SU-DHL-6 (cell line): ENCODE measurements at regions not wholly inside any gene's neighbourhood (a gene's known extent, or its start where the extent isn't known, plus 50 kb on each side); places are given as distances from the start of the nearest gene placed in this dataset.

ENCODE experiments used
- CTCF ChIP-seq: fragments of 200-600 bp; sonication (generic); IDR thresholded peaks from one replicate; pipeline ENCODE4 v1.5.1; 2017; ENCODE audit warnings: antibody characterized with exemption, mild to moderate bottlenecking, low read length, moderate library complexity; ENCODE audit not compliant: insufficient read depth, poor library complexity, severe bottlenecking
- EZH2phosphoT487 ChIP-seq: fragments of 200-600 bp; sonication (generic), shearing (Covaris generic); conservative IDR thresholded peaks from 2 replicates; pipeline ENCODE4 v1.6.1; 2018; ENCODE audit warnings: mild to moderate bottlenecking, antibody characterized with exemption, low read length, moderate library complexity, mixed read lengths

DNA sequence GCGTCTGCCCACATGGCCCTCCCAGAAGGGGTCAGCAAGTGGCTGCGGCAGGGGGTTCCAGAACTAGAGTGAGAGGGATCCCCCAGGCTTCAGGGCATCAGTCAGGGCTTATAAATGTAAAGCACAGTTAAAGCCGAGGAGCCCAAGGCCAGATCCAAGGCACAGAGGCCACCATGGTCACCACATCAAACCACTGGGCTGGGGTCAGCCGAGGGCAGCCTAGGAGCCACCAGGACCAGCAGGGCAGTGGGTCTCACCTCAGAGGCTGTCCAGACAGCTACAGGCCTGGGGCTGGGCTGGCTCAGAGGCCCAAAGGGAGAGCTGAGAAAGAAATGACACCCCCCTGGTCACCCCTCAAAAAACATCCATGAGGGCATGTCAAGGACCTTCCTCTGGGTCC, 188.5 kb downstream of the INHBB start:
- TF ChIP-seq CTCF, result no peak
- TF ChIP-seq EZH2phosphoT487, result no peak
